Small intestine (tissue), 7 donors: ENCODE measurements at regions not wholly inside any gene's neighbourhood (a gene's known extent, or its start where the extent isn't known, plus 50 kb on each side); places are given as distances from the start of the nearest gene placed in this dataset.
A peak's percentile ranks its signal among the peaks of the same experiment; 100 is the strongest.

ENCODE experiments used
- DNase-seq, 2 donors: peaks; one replicate each; pipeline versions ENCODE4 v3.0.0 to v3.0.0-alpha.2; 2013
- FAIRE-seq: peaks from 2 replicates; lab custom pipeline; 2012; peaks lifted over from hg19 to GRCh38; lab: Jason Lieb, UNC
- H3K27ac ChIP-seq, 3 donors: one replicate each; pipeline ENCODE4 v1.5.1; 2013; ENCODE audit warnings: low read length in 2 of 3, mild to moderate bottlenecking in 2 of 3, control low read depth in 1 of 3, inconsistent platforms in 1 of 3, low read depth in 1 of 3, moderate library complexity in 1 of 3
- H3K27me3 ChIP-seq, 3 donors: one replicate each; pipeline ENCODE4 v1.6.1; 2013; ENCODE audit warnings: low read length in 3 of 3, inconsistent platforms in 1 of 3; ENCODE audit not compliant: control insufficient read depth in 3 of 3, insufficient read depth in 3 of 3
- H3K36me3 ChIP-seq, 3 donors: one replicate each; pipeline ENCODE4 v1.6.1; 2013; ENCODE audit warnings: low read length in 3 of 3, inconsistent platforms in 1 of 3, low read depth in 1 of 3, mild to moderate bottlenecking in 1 of 3, moderate library complexity in 1 of 3; ENCODE audit not compliant: control insufficient read depth in 3 of 3, insufficient read depth in 2 of 3
- H3K4me1 ChIP-seq, 3 donors: one replicate each; pipeline ENCODE4 v1.6.1; 2013; ENCODE audit warnings: low read length in 2 of 3, inconsistent platforms in 1 of 3, low read depth in 1 of 3, mild to moderate bottlenecking in 1 of 3, moderate library complexity in 1 of 3; ENCODE audit not compliant: control insufficient read depth in 3 of 3, insufficient read depth in 2 of 3
- H3K4me3 ChIP-seq, 3 donors: one replicate each; pipeline ENCODE4 v1.5.1; 2013; ENCODE audit warnings: low read length in 3 of 3, control low read depth in 1 of 3, inconsistent platforms in 1 of 3, low read depth in 1 of 3, mild to moderate bottlenecking in 1 of 3, moderate library complexity in 1 of 3
- H3K9me3 ChIP-seq, 2 donors: one replicate each; pipeline ENCODE4 v1.6.1; 2013; ENCODE audit warnings: low read depth in 1 of 2, low read length in 1 of 2; ENCODE audit not compliant: control insufficient read depth in 2 of 2, insufficient read depth in 1 of 2
- WGBS, 3 donors: extraction: QIAGEN DNeasy Blood & Tissue Kit; methylation state at CpG; one replicate each; pipeline ENCODE4 v1.1.7; 2013; 5-methylcytosine and 5-hydroxymethylcytosine counted together
- donor health status: healthy with polysubstance abuse.
- donor health status: control.
- donor health status: control.
- donor health status: Bipolar disorder and iron deficiency.
- donor health status: healthy.

GRCh38 chr3:190224863-190225692 is 97.2 kb downstream of the CLDN1 start:
- H3K9me3 ChIP-seq = no peaks in the 10 kb centered on the region
- peak; percentile 27 to 30 for DNase-seq
- H3K27ac ChIP-seq = no peak overlapping the region
- H3K4me3 ChIP-seq = no peak overlapping the region
- FAIRE-seq = no peak
- H3K4me1 ChIP-seq = no peaks in the 10 kb centered on the region
- WGBS, 3 donors = 21 to 31% (median 30%) methylated on average over 4 of the region's 4 CpGs
- no peaks in the 10 kb centered on the region for H3K36me3 ChIP-seq
- H3K27me3 ChIP-seq = no peaks in the 10 kb centered on the region

GRCh38 chr3:190224456-190224855 is 97.8 kb downstream of the CLDN1 start:
- FAIRE-seq (no peak), DNase-seq (no peak)
- 75 to 85% (median 78%) methylated on average over 4 of the region's 4 CpGs for WGBS, 3 donors
- Histone ChIP-seq H3K27ac (no peak overlapping the region), H3K4me1 (no peaks in the 10 kb centered on the region), H3K36me3 (no peaks in the 10 kb centered on the region), H3K27me3 (no peaks in the 10 kb centered on the region), H3K4me3 (no peak overlapping the region), H3K9me3 (no peaks in the 10 kb centered on the region)

- Histone ChIP-seq H3K36me3 (no peaks in the 10 kb centered on the region), H3K27me3 (no peaks in the 10 kb centered on the region), H3K27ac (no peak overlapping the region), H3K4me1 (no peaks in the 10 kb centered on the region), H3K9me3 (no peaks in the 10 kb centered on the region), H3K4me3 (no peak overlapping the region)
- whole genome bisulfite sequencing, 3 donors = 68 to 78% (median 74%) methylated on average over 4 of the region's 4 CpGs
- no peak for DNase-seq
- FAIRE-seq = no peak
Measured at GRCh38 chr3:190222916-190223315, 99.3 kb downstream of the CLDN1 start.

GRCh38 chr3:190222360-190222759 is 99.9 kb downstream of the CLDN1 start:
- WGBS, 3 donors = 80 to 88% (median 85%) methylated on average over 3 of the region's 3 CpGs
- Histone ChIP-seq H3K27me3 (no peaks in the 10 kb centered on the region), H3K9me3 (no peaks in the 10 kb centered on the region), H3K27ac (no peak overlapping the region), H3K4me3 (no peak overlapping the region), H3K36me3 (no peaks in the 10 kb centered on the region), H3K4me1 (no peaks in the 10 kb centered on the region)
- DNase-seq (no peak), FAIRE-seq (no peak)

- DNase-seq (no peak), FAIRE-seq (no peak)
- H3K4me1 ChIP-seq = no peaks in the 10 kb centered on the region
- H3K27me3 ChIP-seq = no peaks in the 10 kb centered on the region
- no peak overlapping the region for H3K4me3 ChIP-seq
- H3K9me3 ChIP-seq = no peaks in the 10 kb centered on the region
- no peaks in the 10 kb centered on the region for H3K36me3 ChIP-seq
- WGBS, 3 donors = 59 to 71% (median 59%) methylated on average over 1 of the region's 1 CpG
- H3K27ac ChIP-seq = no peak overlapping the region
Measured at GRCh38 chr3:190220362-190220761, 99.7 kb upstream of the P3H2 start.

GRCh38 chr3:190217081-190217480 is 96.4 kb upstream of the P3H2 start:
- Histone ChIP-seq H3K36me3 (no peaks in the 10 kb centered on the region), H3K9me3 (no peaks in the 10 kb centered on the region), H3K4me3 (no peak overlapping the region), H3K27ac (no peak overlapping the region), H3K4me1 (no peaks in the 10 kb centered on the region), H3K27me3 (no peaks in the 10 kb centered on the region)
- no peak for DNase-seq
- FAIRE-seq = no peak
- 67 to 75% (median 73%) methylated on average over 3 of the region's 3 CpGs for WGBS, 3 donors

GRCh38 chr3:190213727-190214126 is 93.0 kb upstream of the P3H2 start:
- H3K4me1 ChIP-seq = no peaks in the 10 kb centered on the region
- peak; percentile 73 for FAIRE-seq
- no peak for DNase-seq
- H3K36me3 ChIP-seq = no peaks in the 10 kb centered on the region
- H3K4me3 ChIP-seq = no peak overlapping the region
- no peaks in the 10 kb centered on the region for H3K27me3 ChIP-seq
- H3K27ac ChIP-seq = no peak overlapping the region
- H3K9me3 ChIP-seq = no peaks in the 10 kb centered on the region

- Histone ChIP-seq H3K27ac (no peak overlapping the region), H3K4me3 (no peak overlapping the region), H3K9me3 (no peaks in the 10 kb centered on the region), H3K4me1 (no peaks in the 10 kb centered on the region), H3K27me3 (no peaks in the 10 kb centered on the region), H3K36me3 (no peaks in the 10 kb centered on the region)
- FAIRE-seq = no peak
- DNase-seq = no peak
- 82 to 86% (median 85%) methylated on average over 1 of the region's 1 CpG for WGBS, 3 donors
Measured at GRCh38 chr3:190210608-190211007, 89.9 kb upstream of the P3H2 start.

GRCh38 chr3:190209533-190209932 is 88.8 kb upstream of the P3H2 start:
- Histone ChIP-seq H3K4me3 (no peak overlapping the region), H3K36me3 (no peaks in the 10 kb centered on the region), H3K27ac (no peak overlapping the region), H3K9me3 (no peaks in the 10 kb centered on the region), H3K27me3 (no peaks in the 10 kb centered on the region), H3K4me1 (no peaks in the 10 kb centered on the region)
- 31 to 73% (median 44%) methylated on average over 1 of the region's 1 CpG for WGBS, 3 donors
- FAIRE-seq (no peak), DNase-seq (no peak)
